HFFc6 (cell line): ENCODE measurements at regions not wholly inside any gene's neighbourhood (a gene's known extent, or its start where the extent isn't known, plus 50 kb on each side); places are given as distances from the start of the nearest gene placed in this dataset.

Source experiments
- DNase-seq: peaks from one replicate; pipeline ENCODE4 v3.0.0-alpha.2; 2018
- H3K27ac Mint-ChIP-seq: 2 replicates; pipeline ENCODE4 v1.8.0; 2020; ENCODE audit warnings: mild to moderate bottlenecking, mixed read lengths
- H3K27me3 Mint-ChIP-seq: 2 replicates; pipeline ENCODE4 v1.8.0; 2021; ENCODE audit warnings: mild to moderate bottlenecking, moderate library complexity, mixed read lengths; ENCODE audit not compliant: insufficient read depth
- H3K36me3 Mint-ChIP-seq: 2 replicates; pipeline ENCODE4 v1.8.0; 2021; ENCODE audit warnings: low read depth, mixed read lengths
- H3K4me1 Mint-ChIP-seq: 2 replicates; pipeline ENCODE4 v1.8.0; 2020; ENCODE audit warnings: low read depth, mixed read lengths
- H3K4me3 Mint-ChIP-seq: 2 replicates; pipeline ENCODE4 v1.8.0; 2020; ENCODE audit warnings: mild to moderate bottlenecking, moderate library complexity, mixed read lengths
- H3K9me3 Mint-ChIP-seq: 2 replicates; pipeline ENCODE4 v1.8.0; 2020; ENCODE audit warnings: mild to moderate bottlenecking, mixed read lengths
- TF ChIP-seq, protein P1 (sequence below): fragments of 200-600 bp; sonication (generic); IDR thresholded peaks from 2 replicates; pipeline ENCODE4 v1.5.0; 2021; ENCODE audit warnings: antibody characterized with exemption, mild to moderate bottlenecking

DNA sequence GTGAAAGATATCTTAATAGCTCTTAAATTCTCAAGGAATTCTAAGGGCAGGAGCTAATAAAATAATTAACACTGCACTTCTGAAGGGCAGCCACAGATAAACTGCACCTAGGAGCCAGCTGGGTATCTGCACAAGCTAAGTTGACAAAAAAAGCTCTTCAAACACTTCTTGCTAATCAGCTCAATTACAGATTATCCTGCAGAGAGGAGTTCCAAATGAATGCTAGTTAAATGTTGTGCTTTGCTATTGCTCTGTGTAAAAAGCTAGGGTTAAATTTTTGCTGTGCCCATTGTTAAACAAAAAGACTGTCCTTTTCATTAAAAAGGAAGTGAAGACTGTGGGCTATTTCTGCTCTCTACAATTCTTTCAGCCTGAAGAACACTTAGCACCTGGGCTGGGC is 158.5 kb upstream of the SHISA6 start:
- TF ChIP-seq, protein P1, sequence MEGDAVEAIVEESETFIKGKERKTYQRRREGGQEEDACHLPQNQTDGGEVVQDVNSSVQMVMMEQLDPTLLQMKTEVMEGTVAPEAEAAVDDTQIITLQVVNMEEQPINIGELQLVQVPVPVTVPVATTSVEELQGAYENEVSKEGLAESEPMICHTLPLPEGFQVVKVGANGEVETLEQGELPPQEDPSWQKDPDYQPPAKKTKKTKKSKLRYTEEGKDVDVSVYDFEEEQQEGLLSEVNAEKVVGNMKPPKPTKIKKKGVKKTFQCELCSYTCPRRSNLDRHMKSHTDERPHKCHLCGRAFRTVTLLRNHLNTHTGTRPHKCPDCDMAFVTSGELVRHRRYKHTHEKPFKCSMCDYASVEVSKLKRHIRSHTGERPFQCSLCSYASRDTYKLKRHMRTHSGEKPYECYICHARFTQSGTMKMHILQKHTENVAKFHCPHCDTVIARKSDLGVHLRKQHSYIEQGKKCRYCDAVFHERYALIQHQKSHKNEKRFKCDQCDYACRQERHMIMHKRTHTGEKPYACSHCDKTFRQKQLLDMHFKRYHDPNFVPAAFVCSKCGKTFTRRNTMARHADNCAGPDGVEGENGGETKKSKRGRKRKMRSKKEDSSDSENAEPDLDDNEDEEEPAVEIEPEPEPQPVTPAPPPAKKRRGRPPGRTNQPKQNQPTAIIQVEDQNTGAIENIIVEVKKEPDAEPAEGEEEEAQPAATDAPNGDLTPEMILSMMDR: no peak
- H3K4me1 Mint-ChIP-seq: no peaks in the 10 kb centered on the region
- no peaks in the 10 kb centered on the region for H3K36me3 Mint-ChIP-seq
- H3K27me3 Mint-ChIP-seq: no peaks in the 10 kb centered on the region
- no peak overlapping the region for H3K27ac Mint-ChIP-seq
- DNase-seq: no peak
- H3K9me3 Mint-ChIP-seq: peaks cover 50% of the 10 kb centered on the region
- H3K4me3 Mint-ChIP-seq: no peak overlapping the region

DNA sequence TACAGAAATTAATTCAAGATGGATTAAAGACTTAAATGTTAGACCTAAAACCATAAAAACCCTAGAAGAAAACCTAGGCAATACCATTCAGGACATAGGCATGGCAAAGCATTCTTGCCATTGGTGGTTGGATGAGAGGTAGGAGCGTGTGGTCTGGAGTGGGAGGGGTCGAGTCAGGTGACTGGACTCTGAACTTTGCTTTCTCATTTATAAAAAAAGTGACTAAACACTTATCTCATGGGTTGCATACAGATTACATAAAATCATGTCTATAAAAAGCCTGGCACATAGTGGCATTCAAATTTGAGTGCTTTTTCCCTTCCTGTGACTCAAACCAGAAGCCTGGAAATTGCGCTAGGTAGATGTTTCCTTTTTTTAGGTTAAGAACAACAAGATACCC is 159.7 kb upstream of the SHISA6 start:
- no peak overlapping the region for H3K4me3 Mint-ChIP-seq
- no peaks in the 10 kb centered on the region for H3K27me3 Mint-ChIP-seq
- no peaks in the 10 kb centered on the region for H3K4me1 Mint-ChIP-seq
- no peak for DNase-seq
- no peak overlapping the region for H3K27ac Mint-ChIP-seq
- TF ChIP-seq, protein P1: no peak
- no peaks in the 10 kb centered on the region for H3K36me3 Mint-ChIP-seq
- H3K9me3 Mint-ChIP-seq: peaks cover 47% of the 10 kb centered on the region

DNA sequence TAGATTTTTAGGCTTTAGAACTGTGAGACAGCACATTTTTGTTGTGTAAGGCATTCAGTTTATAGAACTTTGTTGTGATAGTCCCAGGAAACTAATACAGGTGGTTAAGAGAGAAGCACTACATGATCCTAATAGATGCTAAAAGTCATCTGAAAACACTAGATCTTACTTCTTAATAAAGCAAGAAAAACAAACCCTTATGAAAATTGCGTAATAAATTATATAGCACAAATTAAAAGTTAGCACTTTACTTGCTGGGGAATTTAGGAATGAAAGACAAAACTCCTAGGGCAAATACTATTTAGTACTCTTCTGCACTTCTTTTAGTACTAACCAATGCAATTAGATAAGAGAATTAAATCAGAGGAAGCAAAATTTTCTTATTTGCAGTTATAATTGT is 163.3 kb upstream of the SHISA6 start:
- H3K4me1 Mint-ChIP-seq: no peaks in the 10 kb centered on the region
- H3K36me3 Mint-ChIP-seq: no peaks in the 10 kb centered on the region
- TF ChIP-seq, protein P1: no peak
- peaks cover 49% of the 10 kb centered on the region for H3K9me3 Mint-ChIP-seq
- H3K27me3 Mint-ChIP-seq: no peaks in the 10 kb centered on the region
- no peak for DNase-seq
- no peak overlapping the region for H3K27ac Mint-ChIP-seq
- no peak overlapping the region for H3K4me3 Mint-ChIP-seq

DNA sequence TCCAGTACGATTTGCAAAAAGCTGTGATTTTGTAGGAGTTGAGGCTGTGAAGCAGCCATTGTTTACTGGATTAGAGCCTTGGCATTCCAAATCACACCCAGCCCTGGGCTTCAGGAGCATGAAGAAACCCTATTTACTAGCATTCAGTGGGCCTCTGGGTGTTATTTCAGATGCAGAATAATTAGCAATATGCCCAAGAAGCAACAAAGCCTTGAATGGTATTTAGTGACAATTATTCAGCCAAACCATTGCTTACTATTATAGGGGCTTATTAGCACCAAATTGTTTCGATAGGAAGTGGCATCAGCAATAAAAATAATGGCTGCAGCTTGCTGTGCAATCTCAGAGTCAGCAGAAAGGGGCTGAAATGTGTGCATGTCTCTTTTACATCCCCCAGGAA is 166.6 kb upstream of the SHISA6 start:
- peaks cover 9% of the 10 kb centered on the region; the same call in 1 of the 2 replicates for H3K36me3 Mint-ChIP-seq
- H3K27me3 Mint-ChIP-seq: no peaks in the 10 kb centered on the region; the same call in 1 of the 2 replicates
- peaks cover 65% of the 10 kb centered on the region for H3K9me3 Mint-ChIP-seq
- no peak for DNase-seq
- no peaks in the 10 kb centered on the region for H3K4me1 Mint-ChIP-seq
- H3K4me3 Mint-ChIP-seq: no peak overlapping the region
- no peak overlapping the region for H3K27ac Mint-ChIP-seq
- TF ChIP-seq, protein P1: no peak

DNA sequence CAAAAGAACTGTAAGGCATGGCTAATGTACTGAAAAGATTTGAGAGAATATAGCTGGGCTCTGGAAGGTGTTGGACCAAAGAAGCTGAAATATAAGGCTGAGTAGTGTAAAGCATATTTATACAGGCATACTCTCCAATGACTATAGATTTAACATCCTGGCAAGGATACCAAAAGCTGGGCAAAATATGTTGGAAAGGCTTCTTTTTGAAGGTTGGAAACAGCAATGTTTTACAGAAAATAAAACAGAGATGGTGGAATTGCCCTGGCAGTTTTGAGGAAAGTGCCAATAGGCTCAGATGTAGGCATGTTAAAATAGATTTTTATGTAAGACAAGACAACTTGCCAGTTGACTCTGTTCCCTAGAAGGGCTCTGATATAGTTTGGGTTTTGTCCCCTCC is 184.1 kb upstream of the SHISA6 start:
- H3K27me3 Mint-ChIP-seq: no peaks in the 10 kb centered on the region
- TF ChIP-seq, protein P1: no peak

DNA sequence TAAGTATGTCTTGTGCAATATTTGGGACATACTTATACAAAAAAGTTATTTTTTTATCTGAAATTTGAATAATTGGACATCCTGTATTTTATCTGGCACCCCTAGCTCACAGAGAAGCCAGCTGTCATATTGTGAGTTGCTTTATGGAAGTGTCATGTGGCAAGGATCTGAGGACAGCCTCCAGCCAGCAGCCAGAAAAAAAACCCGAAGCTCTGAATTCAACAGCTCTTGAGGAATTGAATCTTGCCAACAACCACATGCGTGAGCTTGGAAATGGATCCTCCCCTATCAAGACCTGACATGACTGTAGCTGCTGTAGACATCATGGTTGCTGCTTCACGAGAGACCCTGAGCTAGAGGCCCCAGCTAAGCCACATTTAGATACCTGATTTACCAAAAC is 187.2 kb upstream of the SHISA6 start:
- Mint-ChIP-seq H3K27ac (no peak overlapping the region), H3K4me1 (no peaks in the 10 kb centered on the region), H3K36me3 (peaks cover 10% of the 10 kb centered on the region; the same call in 1 of the 2 replicates), H3K4me3 (no peak overlapping the region), H3K9me3 (peaks cover 78% of the 10 kb centered on the region), H3K27me3 (no peaks in the 10 kb centered on the region)
- DNase-seq: no peak
- TF ChIP-seq, protein P1: no peak

More for the DNA sequence above, 184.1 kb upstream of the SHISA6 start:
- Mint-ChIP-seq H3K36me3 (peaks cover 10% of the 10 kb centered on the region; the same call in 1 of the 2 replicates), H3K4me3 (no peak overlapping the region), H3K27ac (no peak overlapping the region), H3K9me3 (peaks cover 75% of the 10 kb centered on the region), H3K4me1 (no peaks in the 10 kb centered on the region)
- no peak for DNase-seq
